IPS-18a (cell line): ENCODE measurements at regions not wholly inside any gene's neighbourhood (a gene's known extent, or its start where the extent isn't known, plus 50 kb on each side); places are given as distances from the start of the nearest gene placed in this dataset.

Source experiments
- H3K27ac ChIP-seq: one replicate; pipeline ENCODE4 v1.5.1; 2013; ENCODE audit warnings: low read length
- H3K27me3 ChIP-seq: one replicate; pipeline ENCODE4 v1.6.1; 2013; ENCODE audit warnings: mild to moderate bottlenecking, low read length; ENCODE audit not compliant: control insufficient read depth, insufficient read depth
- H3K36me3 ChIP-seq: one replicate; pipeline ENCODE4 v1.6.1; 2013; ENCODE audit warnings: low read depth, low read length; ENCODE audit not compliant: control insufficient read depth
- H3K4me1 ChIP-seq: one replicate; pipeline ENCODE4 v1.6.1; 2013; ENCODE audit warnings: low read depth, low read length; ENCODE audit not compliant: control insufficient read depth
- H3K4me3 ChIP-seq: one replicate; pipeline ENCODE4 v1.5.1; 2013; ENCODE audit warnings: low read length
- H3K9ac ChIP-seq: one replicate; pipeline ENCODE4 v1.6.1; 2013; ENCODE audit warnings: mild to moderate bottlenecking, low read length, moderate library complexity
- H3K9me3 ChIP-seq: one replicate; pipeline ENCODE4 v1.6.1; 2013; ENCODE audit warnings: low read depth, low read length; ENCODE audit not compliant: control insufficient read depth

DNA sequence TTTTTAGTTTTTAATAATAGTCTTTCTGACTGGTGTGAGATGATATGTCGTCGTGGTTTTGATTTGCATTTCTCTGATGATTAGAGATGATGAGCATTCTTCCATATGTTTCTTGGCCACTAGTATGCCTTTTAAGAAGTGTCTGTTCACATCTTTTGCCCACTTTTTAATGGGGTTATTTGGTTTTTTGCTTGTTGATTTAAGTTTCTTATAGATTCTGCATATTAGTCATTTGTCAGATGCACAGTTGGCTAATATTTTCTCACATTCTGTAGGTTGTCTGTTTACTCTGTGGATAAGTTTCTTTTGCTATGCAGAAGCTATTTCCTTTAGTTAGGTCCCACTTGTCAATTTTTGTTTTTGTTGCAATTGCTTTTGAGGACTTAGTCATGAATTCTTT is 185.4 kb downstream of the SUCNR1 start:
- peaks cover 7% of the 10 kb centered on the region for H3K4me1 ChIP-seq
- no peaks in the 10 kb centered on the region for H3K36me3 ChIP-seq
- H3K27me3 ChIP-seq = no peaks in the 10 kb centered on the region
- no peak overlapping the region for H3K27ac ChIP-seq
- no peak overlapping the region for H3K9ac ChIP-seq
- no peak overlapping the region for H3K4me3 ChIP-seq
- H3K9me3 ChIP-seq = no peaks in the 10 kb centered on the region

DNA sequence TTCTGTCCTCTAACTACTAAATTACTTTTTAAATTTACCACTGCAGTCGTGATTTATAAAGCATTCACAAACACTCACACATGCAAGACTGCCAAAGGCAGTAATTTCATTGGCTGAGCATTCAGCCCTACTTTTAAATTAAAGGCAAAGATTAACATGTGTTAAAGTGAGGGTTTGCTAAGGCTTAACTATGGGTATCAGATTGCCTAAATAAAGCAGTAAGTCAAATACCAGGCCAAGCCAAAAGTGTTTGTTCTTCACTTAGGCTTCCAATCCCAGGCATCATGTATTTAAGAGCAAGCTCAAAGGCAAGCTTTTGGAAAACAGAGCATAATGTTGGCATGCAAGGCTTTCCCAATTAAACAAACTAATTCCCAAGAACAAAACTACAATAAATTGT is 187.3 kb downstream of the SUCNR1 start:
- Histone ChIP-seq H3K36me3 (no peaks in the 10 kb centered on the region), H3K27me3 (no peaks in the 10 kb centered on the region), H3K9me3 (no peaks in the 10 kb centered on the region), H3K27ac (no peak overlapping the region), H3K9ac (no peak overlapping the region), H3K4me3 (no peak overlapping the region), H3K4me1 (peaks cover 7% of the 10 kb centered on the region)

DNA sequence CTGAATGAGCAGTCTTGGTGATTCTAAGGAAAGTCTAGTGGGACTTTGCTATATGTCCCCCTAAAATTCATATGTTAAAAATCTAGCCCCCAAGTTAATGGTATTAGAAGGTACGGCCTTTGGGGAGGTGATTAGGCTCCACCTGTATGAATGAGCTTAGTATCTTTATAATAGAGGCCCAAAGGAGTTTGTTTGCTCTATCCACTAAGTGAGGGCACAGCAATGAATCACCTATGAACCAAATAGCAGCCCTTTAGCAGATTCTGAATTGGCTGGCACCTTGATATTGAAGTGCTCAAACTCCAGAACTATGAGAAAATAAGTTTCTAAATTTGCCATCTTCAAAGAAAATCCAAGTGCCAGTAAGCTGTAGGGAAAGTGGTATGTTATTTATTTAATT is 187.9 kb downstream of the SUCNR1 start:
- H3K27me3 ChIP-seq = no peaks in the 10 kb centered on the region
- H3K4me1 ChIP-seq = peaks cover 7% of the 10 kb centered on the region
- no peak overlapping the region for H3K27ac ChIP-seq
- H3K9ac ChIP-seq = no peak overlapping the region
- H3K9me3 ChIP-seq = no peaks in the 10 kb centered on the region
- H3K36me3 ChIP-seq = no peaks in the 10 kb centered on the region
- H3K4me3 ChIP-seq = no peak overlapping the region

DNA sequence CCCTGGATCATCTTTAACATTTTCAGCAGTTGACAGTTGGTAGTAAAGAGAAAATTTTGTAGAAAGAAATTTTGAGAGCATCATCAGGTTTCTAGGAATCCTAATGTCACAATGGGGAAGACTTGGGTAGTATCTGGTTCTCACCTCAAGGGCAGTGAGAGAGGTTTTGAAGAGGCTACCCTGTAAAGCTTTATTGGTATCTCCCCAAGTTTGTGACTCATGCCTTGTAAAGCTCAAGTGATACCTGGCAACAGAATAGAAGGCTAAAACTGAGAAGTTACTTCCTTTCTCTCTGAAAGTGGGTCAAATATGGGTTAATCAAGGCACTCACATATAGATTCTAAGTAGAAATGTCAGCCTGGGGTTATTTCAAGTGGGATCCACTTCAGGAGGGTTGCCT is 196.4 kb downstream of the SUCNR1 start:
- Histone ChIP-seq H3K27ac (no peak overlapping the region), H3K4me3 (no peak overlapping the region), H3K9ac (no peak overlapping the region), H3K36me3 (no peaks in the 10 kb centered on the region), H3K4me1 (no peaks in the 10 kb centered on the region), H3K27me3 (no peaks in the 10 kb centered on the region), H3K9me3 (no peaks in the 10 kb centered on the region)

DNA sequence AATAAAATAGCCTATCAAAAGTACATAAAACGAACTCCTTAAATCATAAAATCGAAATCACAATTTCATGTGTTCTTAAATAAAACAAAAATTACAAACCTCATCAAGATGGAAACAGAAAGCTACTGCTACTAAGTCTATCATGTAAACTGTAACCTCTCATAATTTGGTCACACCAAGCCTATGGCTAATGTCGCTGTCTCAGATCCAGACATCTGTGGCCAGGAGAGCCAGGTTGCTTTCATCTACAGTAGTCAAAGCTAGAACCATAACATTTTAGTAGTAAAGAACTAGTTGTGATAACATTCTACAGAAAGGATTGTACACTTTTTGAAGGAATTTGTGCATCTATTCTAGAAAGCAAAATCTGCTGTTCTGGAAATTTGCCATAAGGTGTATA is 197.4 kb upstream of the MBNL1 start:
- Histone ChIP-seq H3K9me3 (no peaks in the 10 kb centered on the region), H3K4me3 (no peak overlapping the region), H3K27me3 (no peaks in the 10 kb centered on the region), H3K36me3 (no peaks in the 10 kb centered on the region), H3K4me1 (no peaks in the 10 kb centered on the region), H3K27ac (no peak overlapping the region), H3K9ac (no peak overlapping the region)

DNA sequence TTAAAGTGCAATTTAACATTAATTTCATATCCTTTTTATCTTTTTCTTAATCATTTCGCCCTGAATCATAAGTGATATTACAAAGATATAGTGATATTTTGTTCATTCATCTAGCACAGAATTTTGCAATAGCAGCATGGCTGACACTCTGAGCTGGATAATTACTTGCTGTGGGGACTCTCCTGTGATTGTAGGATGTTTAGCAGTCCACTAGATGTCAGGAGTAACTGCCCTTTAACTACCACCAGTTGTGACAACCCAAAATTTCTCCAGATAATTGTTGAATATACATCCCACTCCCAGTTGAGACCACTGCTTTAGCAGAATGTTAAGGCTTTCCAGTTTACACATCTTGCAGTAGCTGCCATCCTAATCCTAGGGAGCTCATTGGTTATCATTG is 196.8 kb upstream of the MBNL1 start:
- Histone ChIP-seq H3K27me3 (no peaks in the 10 kb centered on the region), H3K4me3 (no peak overlapping the region), H3K9ac (no peak overlapping the region), H3K27ac (no peak overlapping the region), H3K9me3 (no peaks in the 10 kb centered on the region), H3K4me1 (no peaks in the 10 kb centered on the region), H3K36me3 (no peaks in the 10 kb centered on the region)

DNA sequence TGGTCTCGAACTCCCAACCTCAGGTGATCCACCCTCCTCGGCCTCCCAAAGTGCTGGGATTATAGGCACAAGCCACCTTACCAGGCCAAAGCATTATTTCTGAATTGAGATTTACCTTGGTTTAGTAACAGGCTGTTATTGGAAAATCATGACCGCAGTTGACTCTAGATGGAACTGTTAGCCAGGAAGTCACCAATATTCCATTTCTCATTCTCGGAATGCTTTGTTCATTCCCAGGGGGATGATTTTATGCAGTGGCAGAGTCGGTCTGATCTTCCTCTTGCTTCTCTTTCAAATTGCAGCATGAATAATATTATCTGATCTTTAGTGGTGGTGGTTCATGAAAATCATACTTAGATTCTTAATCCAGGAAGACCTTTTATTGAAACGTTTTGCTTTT is 195.5 kb upstream of the MBNL1 start:
- Histone ChIP-seq H3K9ac (no peak overlapping the region), H3K27me3 (no peaks in the 10 kb centered on the region), H3K4me1 (no peaks in the 10 kb centered on the region), H3K36me3 (no peaks in the 10 kb centered on the region), H3K9me3 (no peaks in the 10 kb centered on the region), H3K4me3 (no peak overlapping the region), H3K27ac (no peak overlapping the region)

DNA sequence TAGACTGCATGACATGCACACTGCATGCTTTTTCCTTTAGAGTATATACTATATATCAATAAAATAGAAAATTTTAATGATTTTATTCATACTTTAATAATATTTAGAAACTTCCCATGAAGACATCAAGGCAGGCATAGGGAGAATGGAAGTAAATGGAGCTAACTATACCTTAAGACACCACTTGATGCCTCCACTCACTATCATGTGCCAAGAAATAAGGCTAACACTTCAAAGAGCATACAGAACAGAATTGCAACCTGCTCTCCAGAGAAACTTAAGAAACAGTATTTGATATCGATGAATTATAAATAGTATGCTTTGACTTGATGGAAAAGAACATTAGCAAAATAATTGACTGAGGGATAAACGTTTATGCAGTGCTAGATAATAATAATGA is 192.6 kb upstream of the MBNL1 start:
- Histone ChIP-seq H3K4me1 (no peaks in the 10 kb centered on the region), H3K9me3 (no peaks in the 10 kb centered on the region), H3K27me3 (no peaks in the 10 kb centered on the region), H3K36me3 (no peaks in the 10 kb centered on the region), H3K4me3 (no peak overlapping the region), H3K27ac (no peak overlapping the region), H3K9ac (no peak overlapping the region)

DNA sequence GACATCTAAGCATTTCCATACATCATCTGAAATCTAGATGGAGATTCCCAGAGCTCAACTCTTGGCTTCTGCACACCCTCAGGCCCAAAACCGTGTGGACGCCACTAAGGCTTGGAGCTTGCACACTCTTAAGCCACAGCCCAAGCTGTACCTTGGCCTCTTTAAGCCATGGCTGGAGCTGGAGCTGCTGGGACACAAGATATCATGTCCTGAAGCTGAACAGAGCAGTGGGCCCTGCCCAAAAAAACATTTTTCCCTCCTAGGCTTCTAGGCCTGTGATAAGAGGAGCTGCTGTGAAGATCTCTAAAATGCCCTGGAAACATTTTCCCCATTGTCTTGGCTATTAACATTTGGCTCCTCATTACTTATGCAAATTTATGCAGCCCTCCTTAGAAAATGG is 188.7 kb upstream of the MBNL1 start:
- Histone ChIP-seq H3K9ac (no peak overlapping the region), H3K36me3 (no peaks in the 10 kb centered on the region), H3K4me1 (peaks cover 11% of the 10 kb centered on the region), H3K27ac (no peak overlapping the region), H3K4me3 (no peak overlapping the region), H3K27me3 (no peaks in the 10 kb centered on the region), H3K9me3 (no peaks in the 10 kb centered on the region)

DNA sequence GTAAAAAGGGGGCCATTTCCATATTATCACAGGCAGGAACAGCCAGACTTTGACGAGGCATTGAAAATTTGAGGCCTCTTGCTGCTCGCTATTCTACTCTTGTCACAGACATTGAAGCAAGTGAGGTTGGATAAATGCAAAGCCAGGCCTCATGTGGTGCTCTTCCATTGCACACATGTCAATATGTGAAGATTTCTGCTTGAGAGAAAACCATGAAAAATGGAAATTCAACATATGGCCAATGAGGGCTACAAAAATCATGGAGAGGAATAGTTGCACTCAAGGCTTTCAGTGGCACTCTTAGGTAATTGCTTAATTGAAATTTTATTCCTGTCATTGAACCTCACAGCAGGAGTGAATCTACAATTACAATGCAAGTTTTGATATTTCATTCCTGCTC is 185.6 kb upstream of the MBNL1 start:
- no peak overlapping the region for H3K27ac ChIP-seq
- no peaks in the 10 kb centered on the region for H3K9me3 ChIP-seq
- no peak overlapping the region for H3K9ac ChIP-seq
- H3K4me3 ChIP-seq = peak overlapping the region; percentile 13
- H3K4me1 ChIP-seq = peaks cover 11% of the 10 kb centered on the region
- H3K36me3 ChIP-seq = no peaks in the 10 kb centered on the region
- no peaks in the 10 kb centered on the region for H3K27me3 ChIP-seq

DNA sequence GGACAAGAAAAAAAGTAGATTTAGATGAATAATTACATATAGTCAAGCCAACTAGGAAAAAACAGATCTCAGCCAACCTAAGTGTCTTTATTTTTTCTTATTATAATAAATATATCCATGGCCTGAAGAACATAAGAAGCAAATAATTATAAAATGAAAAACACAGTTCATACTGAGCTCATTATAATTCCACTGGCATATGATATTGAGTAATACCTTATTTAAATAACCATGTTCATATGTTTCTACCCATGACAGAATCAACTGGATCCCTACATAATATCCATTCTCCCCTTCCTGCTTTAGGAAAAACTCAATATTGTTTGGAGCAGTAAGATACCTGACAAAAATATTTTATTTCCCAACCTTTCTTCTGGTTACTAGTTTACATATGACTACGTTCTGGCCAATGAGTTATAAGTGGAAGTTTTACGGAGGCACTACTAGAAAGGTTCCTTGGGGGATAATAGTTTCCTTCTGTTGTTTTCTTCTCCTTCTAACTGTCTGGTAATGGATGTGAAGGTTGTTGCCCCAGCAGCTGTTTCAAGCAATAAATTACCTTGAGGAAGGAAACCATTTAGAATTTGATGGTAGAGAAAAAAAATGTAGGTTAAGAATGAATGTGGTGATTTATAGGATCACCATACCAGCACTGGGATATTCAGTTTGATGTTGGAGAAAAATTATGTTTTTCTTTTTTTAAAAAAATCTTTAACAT is 184.1 kb upstream of the MBNL1 start:
- Histone ChIP-seq H3K36me3 (no peaks in the 10 kb centered on the region), H3K4me3 (no peak overlapping the region), H3K4me1 (peaks cover 11% of the 10 kb centered on the region), H3K27ac (no peak overlapping the region), H3K9me3 (no peaks in the 10 kb centered on the region), H3K9ac (no peak overlapping the region), H3K27me3 (no peaks in the 10 kb centered on the region)

DNA sequence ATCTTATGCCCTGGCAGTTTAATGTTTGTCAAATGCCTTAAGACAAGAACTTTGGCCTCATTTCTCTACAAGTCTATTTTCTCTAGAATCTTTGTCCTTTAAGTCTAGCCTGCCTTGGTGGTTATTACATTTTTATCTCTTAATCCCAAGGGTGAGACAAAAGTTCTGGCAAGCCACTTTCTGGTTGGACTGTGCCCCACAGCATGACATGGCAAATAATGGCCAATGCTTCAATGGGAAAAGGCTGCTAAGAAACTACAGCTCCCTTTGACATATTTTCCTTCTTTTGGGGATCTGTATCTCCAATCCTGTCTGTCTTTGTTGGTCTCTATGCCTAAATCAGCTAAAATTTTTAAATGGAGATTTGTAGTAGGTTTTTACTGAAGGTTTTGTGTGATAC is 181.6 kb upstream of the MBNL1 start:
- H3K9ac ChIP-seq = no peak overlapping the region
- H3K4me1 ChIP-seq = peaks cover 11% of the 10 kb centered on the region
- H3K9me3 ChIP-seq = no peaks in the 10 kb centered on the region
- H3K36me3 ChIP-seq = no peaks in the 10 kb centered on the region
- no peak overlapping the region for H3K27ac ChIP-seq
- H3K27me3 ChIP-seq = no peaks in the 10 kb centered on the region
- no peak overlapping the region for H3K4me3 ChIP-seq
